ENCODE measurements at regions not wholly inside any gene's neighbourhood (a gene's known extent, or its start where the extent isn't known, plus 50 kb on each side); places are given as distances from the start of the nearest gene placed in this dataset.

DNA sequence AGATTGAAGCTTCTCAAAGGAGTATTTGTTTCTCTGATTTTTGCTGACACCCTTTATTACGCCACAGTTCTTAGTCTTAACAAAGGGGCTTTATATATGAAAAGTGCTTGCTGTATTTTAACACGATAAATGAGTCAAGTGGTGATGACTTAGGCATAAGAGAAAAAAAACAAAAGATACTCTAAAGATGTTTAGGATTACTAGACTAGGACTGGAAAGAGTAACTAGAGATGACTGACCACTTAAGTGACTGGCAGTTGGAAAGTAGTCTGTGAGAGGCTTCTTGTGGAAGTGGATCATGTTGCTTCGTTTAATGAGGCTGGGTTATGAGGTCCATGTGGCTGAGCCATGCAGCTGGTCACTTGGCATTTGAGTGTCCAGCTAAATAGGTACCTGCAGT lies 69.4 kb upstream of the ACTBL2 start:
- no CpG with 5 or more reads among the region's 3 CpGs for WGBS, 2 donors (ENCODE audit: extremely low coverage in 2 of 2, insufficient read length in 2 of 2, insufficient replicate concordance in 1 of 2)
- no peak overlapping the region for H3K23ac ChIP-seq (ENCODE audit: low read depth, low read length, poor library complexity)
- no peaks in the 10 kb centered on the region for H3K79me1 ChIP-seq (ENCODE audit: low read depth, low read length)
- H3K4me2 ChIP-seq (ENCODE audit: insufficient read depth, low read length, poor library complexity, severe bottlenecking): no peak overlapping the region
- H2BK120ac ChIP-seq (ENCODE audit: low read depth, low read length): no peak overlapping the region
- H3K4me3 ChIP-seq (ENCODE audit: low read length in 2 of 2): no peak overlapping the region
- no peaks in the 10 kb centered on the region for H3K27me3 ChIP-seq (ENCODE audit: control insufficient read depth in 3 of 3, insufficient read depth in 3 of 3, low read depth in 1 of 3, low read length in 3 of 3)
- no peak overlapping the region for H3K14ac ChIP-seq (ENCODE audit: low read length)
- no peak overlapping the region for H2AFZ ChIP-seq (ENCODE audit: low read length)
- no peak for DNase-seq (ENCODE audit: low spot score)
- H4K8ac ChIP-seq (ENCODE audit: low read depth, low read length): no peak overlapping the region
- no peak overlapping the region for H2AK5ac ChIP-seq (ENCODE audit: low read depth, low read length)
- H3K18ac ChIP-seq (ENCODE audit: low read length): no peak overlapping the region
- no peak overlapping the region for H4K91ac ChIP-seq (ENCODE audit: low read depth, low read length, poor library complexity)
- no peaks in the 10 kb centered on the region for H3K9me3 ChIP-seq (replicated peaks in 1 of 2; ENCODE audit: control insufficient read depth in 2 of 2, insufficient read depth in 1 of 2, low read depth in 1 of 2, low read length in 2 of 2)
- H3K4me1 ChIP-seq (ENCODE audit: control insufficient read depth in 2 of 2, insufficient read depth in 1 of 2, low read depth in 1 of 2, low read length in 2 of 2): peaks cover 0 to 2% of the 10 kb centered on the region in 2 donors
- H3K9ac ChIP-seq (ENCODE audit: low read depth, low read length, poor library complexity): no peak overlapping the region
- no peaks in the 10 kb centered on the region for H3K36me3 ChIP-seq (replicated peaks in 1 of 2; ENCODE audit: control insufficient read depth in 2 of 2, insufficient read depth in 2 of 2, low read length in 2 of 2)
- H3K27ac ChIP-seq (replicated peaks; ENCODE audit: low read length): no peak overlapping the region
- H2BK5ac ChIP-seq (ENCODE audit: low read length): no peak overlapping the region
- H3K4ac ChIP-seq (ENCODE audit: low read length): no peak overlapping the region
- H2BK12ac ChIP-seq (ENCODE audit: low read length): no peak overlapping the region
- H2BK15ac ChIP-seq (ENCODE audit: low read length): no peak overlapping the region

- H2AFZ ChIP-seq (ENCODE audit: low read length): no peak overlapping the region
- H2BK12ac ChIP-seq (ENCODE audit: low read length): no peak overlapping the region
- no peak overlapping the region for H3K27ac ChIP-seq (replicated peaks; ENCODE audit: low read length)
- H4K91ac ChIP-seq (ENCODE audit: low read depth, low read length, poor library complexity): no peak overlapping the region
- no peak for DNase-seq (ENCODE audit: low spot score)
- no peak overlapping the region for H2AK5ac ChIP-seq (ENCODE audit: low read depth, low read length)
- H3K9me3 ChIP-seq (replicated peaks in 1 of 2; ENCODE audit: control insufficient read depth in 2 of 2, insufficient read depth in 1 of 2, low read depth in 1 of 2, low read length in 2 of 2): no peaks in the 10 kb centered on the region
- H2BK5ac ChIP-seq (ENCODE audit: low read length): no peak overlapping the region
- no peak overlapping the region for H2BK15ac ChIP-seq (ENCODE audit: low read length)
- H3K4me1 ChIP-seq (ENCODE audit: control insufficient read depth in 2 of 2, insufficient read depth in 1 of 2, low read depth in 1 of 2, low read length in 2 of 2): peaks cover 0 to 2% of the 10 kb centered on the region in 2 donors
- H3K36me3 ChIP-seq (replicated peaks in 1 of 2; ENCODE audit: control insufficient read depth in 2 of 2, insufficient read depth in 2 of 2, low read length in 2 of 2): no peaks in the 10 kb centered on the region
- H3K27me3 ChIP-seq (ENCODE audit: control insufficient read depth in 3 of 3, insufficient read depth in 3 of 3, low read depth in 1 of 3, low read length in 3 of 3): no peaks in the 10 kb centered on the region
- no peak overlapping the region for H3K4ac ChIP-seq (ENCODE audit: low read length)
- H3K79me1 ChIP-seq (ENCODE audit: low read depth, low read length): no peaks in the 10 kb centered on the region
- H2BK120ac ChIP-seq (ENCODE audit: low read depth, low read length): no peak overlapping the region
- H4K8ac ChIP-seq (ENCODE audit: low read depth, low read length): no peak overlapping the region
- H3K4me2 ChIP-seq (ENCODE audit: insufficient read depth, low read length, poor library complexity, severe bottlenecking): no peak overlapping the region
- H3K23ac ChIP-seq (ENCODE audit: low read depth, low read length, poor library complexity): no peak overlapping the region
- H3K18ac ChIP-seq (ENCODE audit: low read length): no peak overlapping the region
- 100% methylated on average over 1 of the region's 3 CpGs for WGBS, 2 donors (ENCODE audit: extremely low coverage in 2 of 2, insufficient read length in 2 of 2, insufficient replicate concordance in 1 of 2)
- no peak overlapping the region for H3K4me3 ChIP-seq (ENCODE audit: low read length in 2 of 2)
- H3K9ac ChIP-seq (ENCODE audit: low read depth, low read length, poor library complexity): no peak overlapping the region
- no peak overlapping the region for H3K14ac ChIP-seq (ENCODE audit: low read length)
These were observed 68.6 kb upstream of the ACTBL2 start for GRCh38 chr5:57551251-57551650.

DNA sequence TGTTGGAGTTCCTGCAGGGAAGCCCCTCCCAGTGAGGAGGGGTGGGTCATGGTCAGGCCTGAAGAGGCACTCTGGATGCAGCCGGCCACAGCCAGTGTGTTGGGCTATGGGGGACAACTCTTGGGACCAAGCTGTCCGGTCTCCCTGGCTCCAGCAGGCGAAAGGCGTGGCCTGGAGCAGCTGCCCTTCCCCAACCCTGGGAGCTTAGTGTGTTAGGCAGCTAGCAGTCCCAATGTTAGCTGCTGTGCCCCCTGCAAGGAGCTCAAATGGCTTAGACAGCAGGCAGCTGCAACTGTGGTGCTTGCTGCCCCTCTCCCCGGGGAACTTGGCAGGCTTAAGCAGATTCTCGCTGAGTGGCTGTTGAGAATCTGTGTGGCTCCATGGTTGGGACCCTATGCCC lies 67.5 kb upstream of the ACTBL2 start:
- no peaks in the 10 kb centered on the region for H3K36me3 ChIP-seq (replicated peaks in 1 of 2; ENCODE audit: control insufficient read depth in 2 of 2, insufficient read depth in 2 of 2, low read length in 2 of 2)
- H3K18ac ChIP-seq (ENCODE audit: low read length): peak overlapping the region; percentile 59
- no peak overlapping the region for H2BK120ac ChIP-seq (ENCODE audit: low read depth, low read length)
- peak overlapping the region; percentile 31 for H3K14ac ChIP-seq (ENCODE audit: low read length)
- no peaks in the 10 kb centered on the region for H3K27me3 ChIP-seq (ENCODE audit: control insufficient read depth in 3 of 3, insufficient read depth in 3 of 3, low read depth in 1 of 3, low read length in 3 of 3)
- peak overlapping the region; percentile 64 for H2AFZ ChIP-seq (ENCODE audit: low read length)
- peak overlapping the region; percentile 67 for H3K23ac ChIP-seq (ENCODE audit: low read depth, low read length, poor library complexity)
- no peak overlapping the region for H2BK12ac ChIP-seq (ENCODE audit: low read length)
- WGBS, 2 donors (ENCODE audit: extremely low coverage in 2 of 2, insufficient read length in 2 of 2, insufficient replicate concordance in 1 of 2): no CpG with 5 or more reads among the region's 6 CpGs
- H3K4me1 ChIP-seq (ENCODE audit: control insufficient read depth in 2 of 2, insufficient read depth in 1 of 2, low read depth in 1 of 2, low read length in 2 of 2): peaks cover 0 to 2% of the 10 kb centered on the region in 2 donors
- H3K4me2 ChIP-seq (ENCODE audit: insufficient read depth, low read length, poor library complexity, severe bottlenecking): no peak overlapping the region
- H4K91ac ChIP-seq (ENCODE audit: low read depth, low read length, poor library complexity): no peak overlapping the region
- no peak overlapping the region for H4K8ac ChIP-seq (ENCODE audit: low read depth, low read length)
- H2BK5ac ChIP-seq (ENCODE audit: low read length): no peak overlapping the region
- H3K4ac ChIP-seq (ENCODE audit: low read length): no peak overlapping the region
- no peaks in the 10 kb centered on the region for H3K9me3 ChIP-seq (replicated peaks in 1 of 2; ENCODE audit: control insufficient read depth in 2 of 2, insufficient read depth in 1 of 2, low read depth in 1 of 2, low read length in 2 of 2)
- H3K79me1 ChIP-seq (ENCODE audit: low read depth, low read length): no peaks in the 10 kb centered on the region
- DNase-seq (ENCODE audit: low spot score): no peak
- no peak overlapping the region for H3K4me3 ChIP-seq (ENCODE audit: low read length in 2 of 2)
- H3K9ac ChIP-seq (ENCODE audit: low read depth, low read length, poor library complexity): peak overlapping the region; percentile 44
- H3K27ac ChIP-seq (replicated peaks; ENCODE audit: low read length): no peak overlapping the region
- H2AK5ac ChIP-seq (ENCODE audit: low read depth, low read length): no peak overlapping the region
- peak overlapping the region; percentile 63 for H2BK15ac ChIP-seq (ENCODE audit: low read length)

DNA sequence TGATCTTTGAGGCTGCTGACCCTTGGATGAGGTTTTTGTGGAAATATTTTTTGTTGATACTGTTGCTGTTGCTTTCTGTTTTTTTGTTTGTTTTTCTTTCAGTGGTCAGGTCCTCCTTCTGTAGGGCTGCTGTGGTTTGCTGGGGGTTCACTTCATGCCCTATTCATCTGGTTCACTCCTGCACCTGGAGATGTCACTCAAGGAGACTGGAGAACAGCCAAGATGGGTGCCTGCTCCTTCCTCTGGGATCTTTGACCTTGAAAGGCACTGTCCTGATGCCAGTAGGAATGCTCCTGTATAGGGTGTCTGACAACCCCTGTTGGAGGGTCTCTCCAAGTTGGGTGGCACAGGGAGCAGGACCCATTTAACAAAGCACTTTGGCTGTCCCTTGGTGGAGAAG lies 67.0 kb upstream of the ACTBL2 start:
- no peak overlapping the region for H3K14ac ChIP-seq (ENCODE audit: low read length)
- H2BK5ac ChIP-seq (ENCODE audit: low read length): no peak overlapping the region
- no peak overlapping the region for H3K4me2 ChIP-seq (ENCODE audit: insufficient read depth, low read length, poor library complexity, severe bottlenecking)
- no peak overlapping the region for H3K9ac ChIP-seq (ENCODE audit: low read depth, low read length, poor library complexity)
- peaks cover 0 to 2% of the 10 kb centered on the region in 2 donors for H3K4me1 ChIP-seq (ENCODE audit: control insufficient read depth in 2 of 2, insufficient read depth in 1 of 2, low read depth in 1 of 2, low read length in 2 of 2)
- H4K8ac ChIP-seq (ENCODE audit: low read depth, low read length): no peak overlapping the region
- no peak overlapping the region for H3K4me3 ChIP-seq (ENCODE audit: low read length in 2 of 2)
- H2BK15ac ChIP-seq (ENCODE audit: low read length): no peak overlapping the region
- H2BK12ac ChIP-seq (ENCODE audit: low read length): no peak overlapping the region
- no peak overlapping the region for H3K18ac ChIP-seq (ENCODE audit: low read length)
- DNase-seq (ENCODE audit: low spot score): no peak
- no peaks in the 10 kb centered on the region for H3K36me3 ChIP-seq (replicated peaks in 1 of 2; ENCODE audit: control insufficient read depth in 2 of 2, insufficient read depth in 2 of 2, low read length in 2 of 2)
- no peak overlapping the region for H2AK5ac ChIP-seq (ENCODE audit: low read depth, low read length)
- no peak overlapping the region for H4K91ac ChIP-seq (ENCODE audit: low read depth, low read length, poor library complexity)
- no peak overlapping the region for H3K23ac ChIP-seq (ENCODE audit: low read depth, low read length, poor library complexity)
- H3K9me3 ChIP-seq (replicated peaks in 1 of 2; ENCODE audit: control insufficient read depth in 2 of 2, insufficient read depth in 1 of 2, low read depth in 1 of 2, low read length in 2 of 2): no peaks in the 10 kb centered on the region
- peak overlapping the region; percentile 64 for H2AFZ ChIP-seq (ENCODE audit: low read length)
- no peak overlapping the region for H3K4ac ChIP-seq (ENCODE audit: low read length)
- H3K27ac ChIP-seq (replicated peaks; ENCODE audit: low read length): no peak overlapping the region
- H2BK120ac ChIP-seq (ENCODE audit: low read depth, low read length): no peak overlapping the region
- no peaks in the 10 kb centered on the region for H3K79me1 ChIP-seq (ENCODE audit: low read depth, low read length)
- no peaks in the 10 kb centered on the region for H3K27me3 ChIP-seq (ENCODE audit: control insufficient read depth in 3 of 3, insufficient read depth in 3 of 3, low read depth in 1 of 3, low read length in 3 of 3)

All from neuronal stem cell (in vitro differentiated cells).